ENCODE measurements at regions not wholly inside any gene's neighbourhood (a gene's known extent, or its start where the extent isn't known, plus 50 kb on each side); places are given as distances from the start of the nearest gene placed in this dataset.

- Histone ChIP-seq H3K27ac (ENCODE audit: low read length) (no peak overlapping the region), H3K9ac (ENCODE audit: low read depth, low read length) (no peak overlapping the region), H3K36me3 (ENCODE audit: insufficient read depth, low read depth, low read length) (no peaks in the 10 kb centered on the region), H3K27me3 (ENCODE audit: insufficient read depth, low read length) (no peaks in the 10 kb centered on the region), H3K9me3 (ENCODE audit: insufficient read depth, low read depth, low read length) (no peaks in the 10 kb centered on the region), H3K4me1 (ENCODE audit: insufficient read depth, low read length) (peaks cover 8% of the 10 kb centered on the region; the same call in 1 of the 2 replicates), H3K4me3 (ENCODE audit: low read length) (no peak overlapping the region)
Observed at GRCh38 chr3:148093753-148094152, 604.0 kb upstream of the AGTR1 start.

GRCh38 chr3:148095962-148096361, 601.7 kb upstream of the AGTR1 start:
- H3K9ac ChIP-seq (ENCODE audit: low read depth, low read length) = no peak overlapping the region; the same call in 1 of the 2 replicates
- peaks cover 8% of the 10 kb centered on the region; the same call in 1 of the 2 replicates for H3K4me1 ChIP-seq (ENCODE audit: insufficient read depth, low read length)
- no peak overlapping the region for H3K4me3 ChIP-seq (ENCODE audit: low read length)
- H3K36me3 ChIP-seq (ENCODE audit: insufficient read depth, low read depth, low read length) = no peaks in the 10 kb centered on the region
- no peak overlapping the region for H3K27ac ChIP-seq (ENCODE audit: low read length)
- no peaks in the 10 kb centered on the region for H3K27me3 ChIP-seq (ENCODE audit: insufficient read depth, low read length)
- H3K9me3 ChIP-seq (ENCODE audit: insufficient read depth, low read depth, low read length) = no peaks in the 10 kb centered on the region

DNA sequence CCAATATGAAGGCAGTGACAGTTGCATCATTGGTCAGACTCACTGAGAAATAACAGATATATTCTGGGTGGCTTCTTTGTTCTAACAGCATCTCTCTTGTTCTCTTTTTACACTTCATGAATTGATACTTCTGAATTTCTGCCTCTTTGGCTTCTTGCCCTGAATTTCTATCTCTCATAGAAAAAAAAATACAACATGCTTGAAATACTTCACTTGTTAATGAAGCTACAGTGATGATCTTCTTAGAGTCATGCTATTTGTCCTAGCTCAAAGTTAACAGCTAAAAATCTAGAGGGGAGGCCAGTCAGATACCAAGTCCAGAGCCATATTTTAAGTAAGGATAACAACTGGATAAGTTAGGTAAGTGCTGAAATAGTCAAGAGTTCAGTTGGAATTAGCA, 597.2 kb upstream of the AGTR1 start:
- Histone ChIP-seq H3K27ac (ENCODE audit: low read length) (no peak overlapping the region), H3K27me3 (ENCODE audit: insufficient read depth, low read length) (no peaks in the 10 kb centered on the region), H3K4me3 (ENCODE audit: low read length) (no peak overlapping the region), H3K9ac (ENCODE audit: low read depth, low read length) (no peak overlapping the region), H3K4me1 (ENCODE audit: insufficient read depth, low read length) (peaks cover 7% of the 10 kb centered on the region; the same call in 1 of the 2 replicates), H3K36me3 (ENCODE audit: insufficient read depth, low read depth, low read length) (no peaks in the 10 kb centered on the region), H3K9me3 (ENCODE audit: insufficient read depth, low read depth, low read length) (no peaks in the 10 kb centered on the region)

DNA sequence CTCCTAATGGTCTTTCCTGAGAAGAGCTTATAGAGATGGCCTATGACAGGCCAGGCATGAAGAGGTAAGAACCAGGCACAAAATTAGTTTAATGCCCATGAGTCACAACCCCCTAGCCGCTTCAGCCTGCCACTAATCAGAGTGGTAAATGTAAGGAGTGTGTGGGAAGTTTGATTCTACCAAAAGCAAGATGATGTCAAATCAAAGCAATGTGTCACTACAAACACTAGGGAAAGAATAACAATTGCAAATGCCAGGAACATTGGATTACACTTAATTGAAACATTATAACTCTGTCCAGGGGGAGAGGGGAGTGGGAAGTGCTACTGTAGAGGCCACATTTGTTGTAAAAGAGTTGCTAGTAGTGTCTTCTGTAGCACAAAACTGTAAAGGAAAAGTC, 596.6 kb upstream of the AGTR1 start:
- H3K36me3 ChIP-seq (ENCODE audit: insufficient read depth, low read depth, low read length) = no peaks in the 10 kb centered on the region
- H3K4me3 ChIP-seq (ENCODE audit: low read length) = no peak overlapping the region
- no peak overlapping the region for H3K9ac ChIP-seq (ENCODE audit: low read depth, low read length)
- no peaks in the 10 kb centered on the region for H3K9me3 ChIP-seq (ENCODE audit: insufficient read depth, low read depth, low read length)
- no peak overlapping the region for H3K27ac ChIP-seq (ENCODE audit: low read length)
- no peaks in the 10 kb centered on the region for H3K27me3 ChIP-seq (ENCODE audit: insufficient read depth, low read length)
- peaks cover 4% of the 10 kb centered on the region; the same call in 1 of the 2 replicates for H3K4me1 ChIP-seq (ENCODE audit: insufficient read depth, low read length)

DNA sequence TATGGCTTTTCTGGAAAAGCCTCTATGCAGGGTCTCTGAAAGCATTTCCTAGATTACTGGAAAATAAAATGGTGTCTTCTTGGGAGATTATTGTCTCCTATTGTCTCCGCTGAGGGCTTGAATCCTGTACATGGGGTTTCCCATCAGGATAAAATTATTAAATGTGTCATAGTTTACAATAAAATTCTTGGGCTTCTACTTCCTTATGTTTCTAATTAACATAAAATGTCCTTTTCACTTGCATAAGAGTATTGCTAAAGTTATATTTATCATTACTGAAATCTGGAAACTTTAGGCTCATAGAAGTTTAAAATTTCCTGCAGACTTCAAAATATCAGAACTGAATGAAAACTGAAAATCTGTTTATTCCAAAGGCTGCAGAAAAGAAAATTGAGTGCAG, 595.5 kb upstream of the AGTR1 start:
- H3K4me3 ChIP-seq (ENCODE audit: low read length) = no peak overlapping the region
- no peaks in the 10 kb centered on the region for H3K27me3 ChIP-seq (ENCODE audit: insufficient read depth, low read length)
- no peaks in the 10 kb centered on the region for H3K36me3 ChIP-seq (ENCODE audit: insufficient read depth, low read depth, low read length)
- no peaks in the 10 kb centered on the region for H3K4me1 ChIP-seq (ENCODE audit: insufficient read depth, low read length)
- H3K9ac ChIP-seq (ENCODE audit: low read depth, low read length) = no peak overlapping the region
- H3K9me3 ChIP-seq (ENCODE audit: insufficient read depth, low read depth, low read length) = no peaks in the 10 kb centered on the region
- H3K27ac ChIP-seq (ENCODE audit: low read length) = no peak overlapping the region

- H3K36me3 ChIP-seq (ENCODE audit: insufficient read depth, low read depth, low read length) = no peaks in the 10 kb centered on the region
Observed at GRCh38 chr3:148106062-148106461, 591.6 kb upstream of the AGTR1 start.

GRCh38 chr3:148126956-148127355, 570.7 kb upstream of the AGTR1 start:
- Histone ChIP-seq H3K4me3 (ENCODE audit: low read length) (no peak overlapping the region), H3K27me3 (ENCODE audit: insufficient read depth, low read length) (no peaks in the 10 kb centered on the region), H3K27ac (ENCODE audit: low read length) (no peak overlapping the region), H3K36me3 (ENCODE audit: insufficient read depth, low read depth, low read length) (no peaks in the 10 kb centered on the region), H3K9ac (ENCODE audit: low read depth, low read length) (no peak overlapping the region), H3K4me1 (ENCODE audit: insufficient read depth, low read length) (no peaks in the 10 kb centered on the region), H3K9me3 (ENCODE audit: insufficient read depth, low read depth, low read length) (no peaks in the 10 kb centered on the region)

More at GRCh38 chr3:148106062-148106461, 591.6 kb upstream of the AGTR1 start:
- H3K4me1 ChIP-seq (ENCODE audit: insufficient read depth, low read length) = no peaks in the 10 kb centered on the region
- no peak overlapping the region for H3K27ac ChIP-seq (ENCODE audit: low read length)
- no peaks in the 10 kb centered on the region for H3K27me3 ChIP-seq (ENCODE audit: insufficient read depth, low read length)
- no peak overlapping the region for H3K9ac ChIP-seq (ENCODE audit: low read depth, low read length)
- H3K4me3 ChIP-seq (ENCODE audit: low read length) = no peak overlapping the region
- no peaks in the 10 kb centered on the region for H3K9me3 ChIP-seq (ENCODE audit: insufficient read depth, low read depth, low read length)

DNA sequence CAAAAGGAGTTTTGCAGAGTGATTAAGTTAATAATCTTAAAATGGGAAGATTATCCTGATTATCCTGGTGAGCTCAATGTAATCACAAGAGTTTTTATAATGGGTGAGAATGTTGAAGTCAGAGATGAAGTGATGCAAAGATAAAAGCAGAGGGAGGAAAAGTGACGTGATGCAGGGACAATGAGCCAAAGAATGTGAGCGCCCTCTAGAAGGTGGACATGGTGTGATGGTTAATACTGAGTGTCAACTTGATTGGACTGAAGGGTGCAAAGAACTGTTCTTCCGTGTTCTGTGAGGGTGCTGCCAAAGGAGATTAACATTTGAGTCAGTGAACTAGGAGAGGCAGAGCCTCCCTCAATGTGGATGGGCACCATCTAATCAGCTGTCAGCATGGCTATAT, 569.6 kb upstream of the AGTR1 start:
- no peaks in the 10 kb centered on the region for H3K27me3 ChIP-seq (ENCODE audit: insufficient read depth, low read length)
- H3K36me3 ChIP-seq (ENCODE audit: insufficient read depth, low read depth, low read length) = no peaks in the 10 kb centered on the region
- no peaks in the 10 kb centered on the region for H3K9me3 ChIP-seq (ENCODE audit: insufficient read depth, low read depth, low read length)
- H3K27ac ChIP-seq (ENCODE audit: low read length) = no peak overlapping the region
- no peaks in the 10 kb centered on the region for H3K4me1 ChIP-seq (ENCODE audit: insufficient read depth, low read length)
- no peak overlapping the region for H3K9ac ChIP-seq (ENCODE audit: low read depth, low read length)
- H3K4me3 ChIP-seq (ENCODE audit: low read length) = no peak overlapping the region

DNA sequence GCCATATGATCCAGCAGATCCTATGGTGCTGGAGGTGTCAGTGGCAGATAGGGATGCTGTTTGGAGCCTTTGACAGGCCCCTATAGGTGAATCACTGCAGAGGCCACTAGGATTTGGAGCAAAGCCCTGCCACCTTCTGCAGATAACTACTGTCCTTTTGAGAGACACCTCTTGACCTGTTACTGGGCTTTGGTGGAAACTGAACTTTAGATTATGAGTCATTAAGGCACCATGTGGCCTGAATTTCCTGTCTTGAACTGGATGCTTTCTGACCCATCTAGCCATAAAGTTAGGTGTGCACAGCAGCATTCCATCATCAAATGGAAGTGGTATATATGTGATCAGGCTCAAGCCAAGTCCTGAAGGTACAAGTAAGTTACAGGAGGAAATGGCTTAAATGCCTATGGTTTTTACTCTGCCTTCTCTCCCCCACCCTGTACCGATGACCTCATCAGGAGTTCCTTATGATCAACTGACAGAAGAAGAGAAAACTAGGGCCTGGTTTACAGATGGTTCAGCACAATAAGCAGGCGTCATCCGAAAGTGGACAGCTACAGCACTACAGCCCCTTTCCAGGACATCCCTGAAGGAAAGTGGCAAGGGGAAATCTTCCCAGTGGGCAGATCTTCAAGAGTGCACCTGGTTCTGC, 565.6 kb upstream of the AGTR1 start:
- Histone ChIP-seq H3K4me3 (ENCODE audit: low read length) (no peak overlapping the region), H3K9ac (ENCODE audit: low read depth, low read length) (no peak overlapping the region), H3K27me3 (ENCODE audit: insufficient read depth, low read length) (no peaks in the 10 kb centered on the region)

GRCh38 chr3:148136816-148137215, 560.9 kb upstream of the AGTR1 start:
- Histone ChIP-seq H3K27ac (ENCODE audit: low read length) (no peak overlapping the region), H3K4me3 (ENCODE audit: low read length) (no peak overlapping the region), H3K9me3 (ENCODE audit: insufficient read depth, low read depth, low read length) (no peaks in the 10 kb centered on the region), H3K27me3 (ENCODE audit: insufficient read depth, low read length) (no peaks in the 10 kb centered on the region), H3K36me3 (ENCODE audit: insufficient read depth, low read depth, low read length) (no peaks in the 10 kb centered on the region), H3K4me1 (ENCODE audit: insufficient read depth, low read length) (no peaks in the 10 kb centered on the region), H3K9ac (ENCODE audit: low read depth, low read length) (no peak overlapping the region)

More for the DNA sequence above, 565.6 kb upstream of the AGTR1 start:
- no peaks in the 10 kb centered on the region for H3K36me3 ChIP-seq (ENCODE audit: insufficient read depth, low read depth, low read length)
- no peaks in the 10 kb centered on the region for H3K9me3 ChIP-seq (ENCODE audit: insufficient read depth, low read depth, low read length)
- no peaks in the 10 kb centered on the region for H3K4me1 ChIP-seq (ENCODE audit: insufficient read depth, low read length)
- no peak overlapping the region for H3K27ac ChIP-seq (ENCODE audit: low read length)

GRCh38 chr3:148146241-148146640, 551.5 kb upstream of the AGTR1 start:
- Histone ChIP-seq H3K4me1 (ENCODE audit: insufficient read depth, low read length) (peaks cover 6% of the 10 kb centered on the region; the same call in 1 of the 2 replicates), H3K4me3 (ENCODE audit: low read length) (no peak overlapping the region), H3K9me3 (ENCODE audit: insufficient read depth, low read depth, low read length) (no peaks in the 10 kb centered on the region; the same call in 1 of the 2 replicates), H3K27ac (ENCODE audit: low read length) (no peak overlapping the region), H3K36me3 (ENCODE audit: insufficient read depth, low read depth, low read length) (no peaks in the 10 kb centered on the region), H3K9ac (ENCODE audit: low read depth, low read length) (no peak overlapping the region), H3K27me3 (ENCODE audit: insufficient read depth, low read length) (no peaks in the 10 kb centered on the region)

GRCh38 chr3:148146947-148147826, 550.5 kb upstream of the AGTR1 start:
- Histone ChIP-seq H3K4me3 (ENCODE audit: low read length) (no peak overlapping the region), H3K27ac (ENCODE audit: low read length) (no peak overlapping the region), H3K9me3 (ENCODE audit: insufficient read depth, low read depth, low read length) (no peaks in the 10 kb centered on the region; the same call in 1 of the 2 replicates), H3K27me3 (ENCODE audit: insufficient read depth, low read length) (no peaks in the 10 kb centered on the region), H3K36me3 (ENCODE audit: insufficient read depth, low read depth, low read length) (no peaks in the 10 kb centered on the region), H3K9ac (ENCODE audit: low read depth, low read length) (no peak overlapping the region), H3K4me1 (ENCODE audit: insufficient read depth, low read length) (peaks cover 6% of the 10 kb centered on the region; the same call in 1 of the 2 replicates)

Data from iPS-20b (cell line).